Stomach smooth muscle (tissue), 2 donors: ENCODE measurements at regions not wholly inside any gene's neighbourhood (a gene's known extent, or its start where the extent isn't known, plus 50 kb on each side); places are given as distances from the start of the nearest gene placed in this dataset.
"Not testable (repeated sequence)": the region's sequence is repeated elsewhere in the genome, so short reads cannot be mapped to it uniquely, and the experiment has no call there.

Experiments
- H3K27ac ChIP-seq: one replicate; pipeline ENCODE4 v1.7.0; 2013; ENCODE audit warnings: mild to moderate bottlenecking, low read length, inconsistent platforms
- H3K27me3 ChIP-seq, 2 donors: one replicate each; pipeline ENCODE4 v1.7.0; 2013; ENCODE audit warnings: low read length in 2 of 2; ENCODE audit not compliant: insufficient read depth in 2 of 2, control insufficient read depth in 1 of 2
- H3K36me3 ChIP-seq, 2 donors: one replicate each; pipeline ENCODE4 v1.7.0; 2013; ENCODE audit warnings: low read length in 2 of 2; ENCODE audit not compliant: control insufficient read depth in 2 of 2, insufficient read depth in 2 of 2
- H3K4me1 ChIP-seq: one replicate; pipeline ENCODE4 v1.7.0; 2013; ENCODE audit warnings: low read length; ENCODE audit not compliant: control insufficient read depth, insufficient read depth
- H3K4me3 ChIP-seq, 2 donors: one replicate each; pipeline ENCODE4 v1.7.0; 2013; ENCODE audit warnings: low read length in 2 of 2
- H3K9ac ChIP-seq, 2 donors: one replicate each; pipeline ENCODE4 v1.7.0; 2013; ENCODE audit warnings: low read length in 2 of 2, mild to moderate bottlenecking in 1 of 2
- H3K9me3 ChIP-seq, 2 donors: one replicate each; pipeline ENCODE4 v1.7.0; 2013; ENCODE audit warnings: low read length in 2 of 2; ENCODE audit not compliant: control insufficient read depth in 2 of 2
- donor health status: healthy.
- donor health status: Pancreatic carcinoma.

- Histone ChIP-seq H3K27me3 (peaks cover 0 to 3% of the 10 kb centered on the region in 2 donors), H3K9ac (no peak overlapping the region), H3K9me3 (no peaks in the 10 kb centered on the region), H3K27ac (no peak overlapping the region), H3K4me1 (peaks cover 2% of the 10 kb centered on the region), H3K4me3 (no peak overlapping the region), H3K36me3 (no peaks in the 10 kb centered on the region)
These were observed 50.2 kb upstream of the TP53I11 start for GRCh38 chr11:45000918-45001317.

GRCh38 chr11:45001466-45002165 lies 50.9 kb upstream of the TP53I11 start:
- H3K36me3 ChIP-seq, result no peaks in the 10 kb centered on the region
- no peaks in the 10 kb centered on the region for H3K9me3 ChIP-seq
- H3K27ac ChIP-seq, result no peak overlapping the region
- peaks cover 0 to 3% of the 10 kb centered on the region in 2 donors for H3K27me3 ChIP-seq
- peaks cover 2% of the 10 kb centered on the region for H3K4me1 ChIP-seq
- no peak overlapping the region for H3K9ac ChIP-seq
- no peak overlapping the region for H3K4me3 ChIP-seq

GRCh38 chr11:45005106-45005505 lies 54.4 kb upstream of the TP53I11 start:
- no peak overlapping the region for H3K9ac ChIP-seq
- peaks cover 0 to 3% of the 10 kb centered on the region in 2 donors for H3K27me3 ChIP-seq
- H3K4me1 ChIP-seq, result no peaks in the 10 kb centered on the region
- no peaks in the 10 kb centered on the region for H3K36me3 ChIP-seq
- no peak overlapping the region for H3K4me3 ChIP-seq
- H3K9me3 ChIP-seq, result no peaks in the 10 kb centered on the region
- no peak overlapping the region for H3K27ac ChIP-seq

GRCh38 chr11:45007011-45007410 lies 56.3 kb upstream of the TP53I11 start:
- H3K27me3 ChIP-seq, result peaks cover 0 to 3% of the 10 kb centered on the region in 2 donors
- no peak overlapping the region for H3K4me3 ChIP-seq
- H3K4me1 ChIP-seq, result no peaks in the 10 kb centered on the region
- H3K9me3 ChIP-seq, result no peaks in the 10 kb centered on the region
- H3K9ac ChIP-seq, result no peak overlapping the region
- no peaks in the 10 kb centered on the region for H3K36me3 ChIP-seq
- no peak overlapping the region for H3K27ac ChIP-seq

- H3K27ac ChIP-seq, H3K9me3 ChIP-seq, H3K27me3 ChIP-seq, H3K4me1 ChIP-seq, H3K9ac ChIP-seq, H3K36me3 ChIP-seq, H3K4me3 ChIP-seq: not testable (repeated sequence)
These were observed 65.3 kb upstream of the TP53I11 start for GRCh38 chr11:45015983-45016382.

GRCh38 chr11:45016446-45016845 lies 65.8 kb upstream of the TP53I11 start:
- H3K9ac ChIP-seq, H3K27ac ChIP-seq, H3K4me3 ChIP-seq, H3K36me3 ChIP-seq, H3K27me3 ChIP-seq, H3K9me3 ChIP-seq, H3K4me1 ChIP-seq: not testable (repeated sequence)

- no peaks in the 10 kb centered on the region for H3K36me3 ChIP-seq
- H3K9me3 ChIP-seq, result no peaks in the 10 kb centered on the region
- H3K4me1 ChIP-seq, result peaks cover 7% of the 10 kb centered on the region
- H3K27me3 ChIP-seq, result peaks cover 0 to 2% of the 10 kb centered on the region in 2 donors
- H3K27ac ChIP-seq, result no peak overlapping the region
- no peak overlapping the region for H3K4me3 ChIP-seq
- H3K9ac ChIP-seq, result no peak overlapping the region
These were observed 66.6 kb upstream of the TP53I11 start for GRCh38 chr11:45017329-45017728.

- no peak overlapping the region for H3K27ac ChIP-seq
- H3K4me3 ChIP-seq, result no peak overlapping the region
- H3K9ac ChIP-seq, result no peak overlapping the region
- peaks cover 11% of the 10 kb centered on the region for H3K4me1 ChIP-seq
- peaks cover 0 to 2% of the 10 kb centered on the region in 2 donors for H3K27me3 ChIP-seq
- H3K9me3 ChIP-seq, result no peaks in the 10 kb centered on the region
- no peaks in the 10 kb centered on the region for H3K36me3 ChIP-seq
These were observed 70.3 kb upstream of the TP53I11 start for GRCh38 chr11:45021001-45021400.

GRCh38 chr11:45021692-45022141 lies 71.0 kb upstream of the TP53I11 start:
- no peak overlapping the region for H3K4me3 ChIP-seq
- H3K4me1 ChIP-seq, result peaks cover 11% of the 10 kb centered on the region
- H3K9ac ChIP-seq, result no peak overlapping the region
- peaks cover 0 to 3% of the 10 kb centered on the region in 2 donors for H3K27me3 ChIP-seq
- peak overlapping the region; percentile 11 for H3K27ac ChIP-seq
- H3K9me3 ChIP-seq, result no peaks in the 10 kb centered on the region
- H3K36me3 ChIP-seq, result no peaks in the 10 kb centered on the region

GRCh38 chr11:45022294-45023064 lies 71.8 kb upstream of the TP53I11 start:
- no peaks in the 10 kb centered on the region for H3K9me3 ChIP-seq
- H3K4me3 ChIP-seq, result no peak overlapping the region
- H3K27me3 ChIP-seq, result peaks cover 0 to 3% of the 10 kb centered on the region in 2 donors
- peaks cover 11% of the 10 kb centered on the region for H3K4me1 ChIP-seq
- H3K9ac ChIP-seq, result no peak overlapping the region
- no peak overlapping the region for H3K27ac ChIP-seq
- no peaks in the 10 kb centered on the region for H3K36me3 ChIP-seq

- peaks cover 0 to 3% of the 10 kb centered on the region in 2 donors for H3K27me3 ChIP-seq
- H3K4me3 ChIP-seq, result no peak overlapping the region
- H3K4me1 ChIP-seq, result peaks cover 11% of the 10 kb centered on the region
- no peak overlapping the region for H3K27ac ChIP-seq
- no peaks in the 10 kb centered on the region for H3K36me3 ChIP-seq
- H3K9ac ChIP-seq, result no peak overlapping the region
- H3K9me3 ChIP-seq, result no peaks in the 10 kb centered on the region
These were observed 72.3 kb upstream of the TP53I11 start for GRCh38 chr11:45023065-45023365.
